Kidney epithelial cell (primary cell): ENCODE measurements at regions not wholly inside any gene's neighbourhood (a gene's known extent, or its start where the extent isn't known, plus 50 kb on each side); places are given as distances from the start of the nearest gene placed in this dataset.

Experiments used
- DNase-seq: peaks from one replicate; pipeline ENCODE4 v3.0.0-alpha.2; 2010; ENCODE audit warnings: low read depth
- H3K27me3 ChIP-seq: 2 replicates; pipeline ENCODE4 v1.6.0; 2011; ENCODE audit warnings: low read length; ENCODE audit not compliant: control insufficient read depth, insufficient read depth
- H3K36me3 ChIP-seq: 2 replicates; pipeline ENCODE4 v1.5.1; 2011; ENCODE audit warnings: low read length; ENCODE audit not compliant: control insufficient read depth, insufficient read depth
- H3K4me3 ChIP-seq: 2 replicates; pipeline ENCODE4 v1.5.1; 2011; ENCODE audit warnings: low read depth, mild to moderate bottlenecking, control low read depth, low read length
- TF ChIP-seq, protein P1 (sequence below): IDR thresholded peaks from 2 replicates; pipeline ENCODE4 v1.5.1; 2011; ENCODE audit warnings: mild to moderate bottlenecking, moderate library complexity, low read length, control low read depth, inconsistent platforms; ENCODE audit not compliant: insufficient read depth, poor library complexity, severe bottlenecking

GRCh38 chr2:82084679-82085392, 1780.3 kb upstream of the LRRTM1 start:
- TF ChIP-seq, protein P1, sequence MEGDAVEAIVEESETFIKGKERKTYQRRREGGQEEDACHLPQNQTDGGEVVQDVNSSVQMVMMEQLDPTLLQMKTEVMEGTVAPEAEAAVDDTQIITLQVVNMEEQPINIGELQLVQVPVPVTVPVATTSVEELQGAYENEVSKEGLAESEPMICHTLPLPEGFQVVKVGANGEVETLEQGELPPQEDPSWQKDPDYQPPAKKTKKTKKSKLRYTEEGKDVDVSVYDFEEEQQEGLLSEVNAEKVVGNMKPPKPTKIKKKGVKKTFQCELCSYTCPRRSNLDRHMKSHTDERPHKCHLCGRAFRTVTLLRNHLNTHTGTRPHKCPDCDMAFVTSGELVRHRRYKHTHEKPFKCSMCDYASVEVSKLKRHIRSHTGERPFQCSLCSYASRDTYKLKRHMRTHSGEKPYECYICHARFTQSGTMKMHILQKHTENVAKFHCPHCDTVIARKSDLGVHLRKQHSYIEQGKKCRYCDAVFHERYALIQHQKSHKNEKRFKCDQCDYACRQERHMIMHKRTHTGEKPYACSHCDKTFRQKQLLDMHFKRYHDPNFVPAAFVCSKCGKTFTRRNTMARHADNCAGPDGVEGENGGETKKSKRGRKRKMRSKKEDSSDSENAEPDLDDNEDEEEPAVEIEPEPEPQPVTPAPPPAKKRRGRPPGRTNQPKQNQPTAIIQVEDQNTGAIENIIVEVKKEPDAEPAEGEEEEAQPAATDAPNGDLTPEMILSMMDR = no peak
- no peaks in the 10 kb centered on the region for H3K36me3 ChIP-seq

DNA sequence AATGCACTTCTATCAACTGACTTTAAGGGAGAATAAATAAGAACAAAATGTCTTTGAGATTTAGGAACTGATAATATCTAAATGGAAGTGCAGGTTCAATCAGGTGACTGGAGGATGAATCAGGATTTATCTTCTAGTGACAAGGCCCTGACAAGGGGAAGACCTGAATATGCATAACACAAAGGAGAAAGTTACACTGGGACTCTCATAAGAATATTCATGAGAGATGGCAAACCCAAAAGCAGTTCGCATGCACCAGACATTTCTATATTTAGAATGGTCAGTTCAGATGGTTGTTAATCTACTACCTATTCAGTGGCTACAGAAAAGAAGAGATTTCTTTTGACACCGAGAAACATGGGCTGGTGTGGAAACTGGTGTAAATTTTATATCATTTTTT, 1771.3 kb upstream of the LRRTM1 start:
- Histone ChIP-seq H3K4me3 (no peak overlapping the region), H3K27me3 (no peaks in the 10 kb centered on the region), H3K36me3 (no peaks in the 10 kb centered on the region)
- DNase-seq = no peak
- TF ChIP-seq, protein P1 = no peak

More at GRCh38 chr2:82084679-82085392, 1780.3 kb upstream of the LRRTM1 start:
- no peak for DNase-seq
- Histone ChIP-seq H3K4me3 (no peak overlapping the region), H3K27me3 (no peaks in the 10 kb centered on the region)

GRCh38 chr2:82062463-82062862, 1757.9 kb upstream of the LRRTM1 start:
- DNase-seq = no peak
- H3K27me3 ChIP-seq = no peaks in the 10 kb centered on the region
- no peak overlapping the region for H3K4me3 ChIP-seq
- TF ChIP-seq, protein P1 = no peak
- H3K36me3 ChIP-seq = no peaks in the 10 kb centered on the region

- no peak for DNase-seq
These were observed 1751.3 kb upstream of the LRRTM1 start for GRCh38 chr2:82055846-82056245.

GRCh38 chr2:82043867-82044266, 1739.3 kb upstream of the LRRTM1 start:
- DNase-seq = no peak
- TF ChIP-seq, protein P1 = no peak
- no peak overlapping the region for H3K4me3 ChIP-seq
- no peaks in the 10 kb centered on the region for H3K27me3 ChIP-seq
- no peaks in the 10 kb centered on the region for H3K36me3 ChIP-seq

More at GRCh38 chr2:82055846-82056245, 1751.3 kb upstream of the LRRTM1 start:
- TF ChIP-seq, protein P1 = no peak
- Histone ChIP-seq H3K36me3 (no peaks in the 10 kb centered on the region), H3K4me3 (no peak overlapping the region), H3K27me3 (no peaks in the 10 kb centered on the region)
